ENCODE measurements at regions not wholly inside any gene's neighbourhood (a gene's known extent, or its start where the extent isn't known, plus 50 kb on each side); places are given as distances from the start of the nearest gene placed in this dataset.

DNA sequence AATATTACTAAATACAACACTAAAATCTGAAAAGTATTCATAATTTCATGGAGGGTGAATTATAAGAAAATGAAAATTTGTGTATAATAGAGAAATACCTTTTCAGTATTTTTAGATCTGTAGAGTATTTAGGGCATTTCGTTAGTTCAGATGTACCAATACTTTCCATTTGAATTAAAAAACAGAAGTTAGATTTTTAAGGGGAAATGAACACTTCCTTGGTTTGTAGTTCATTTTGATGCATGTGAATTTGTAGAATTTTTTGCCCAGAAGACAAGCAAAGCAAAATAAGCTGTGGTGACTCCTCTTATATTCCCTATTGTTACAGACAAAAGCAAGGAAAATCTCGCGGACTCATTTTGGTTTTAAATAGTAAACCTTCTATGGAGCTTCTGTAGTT lies 209.0 kb upstream of the RPS23 start:
- 88% methylated on average over 3 of the region's 3 CpGs for WGBS
- no peak overlapping the region for H3K4me3 ChIP-seq (ENCODE audit: low read depth in 1 of 3, low read length in 3 of 3)
- no peaks in the 10 kb centered on the region for H3K27me3 ChIP-seq (ENCODE audit: control insufficient read depth in 4 of 4, insufficient read depth in 4 of 4, low read length in 3 of 4)

More for the DNA sequence above, 209.0 kb upstream of the RPS23 start:
- no peaks in the 10 kb centered on the region for H3K4me1 ChIP-seq (ENCODE audit: control insufficient read depth in 4 of 4, insufficient read depth in 4 of 4, low read length in 3 of 4)
- no peak overlapping the region for H3K9ac ChIP-seq (ENCODE audit: low read depth in 1 of 2, low read length in 2 of 2)
- H3K27ac ChIP-seq (ENCODE audit: low read depth in 1 of 2, low read length in 2 of 2) = no peak overlapping the region
- TF ChIP-seq NR2F2 (IDR thresholded peaks at IDR 0.05) (no peak), CTCF (IDR thresholded peaks at IDR 0.05; ENCODE audit: low read depth, low read length, missing input control) (no peak), TAF1 (conservative IDR thresholded peaks at IDR 0.05) (no peak), HNF4G (IDR thresholded peaks at IDR 0.05) (no peak), FOXA2 (IDR thresholded peaks at IDR 0.05) (no peak), SP1 (IDR thresholded peaks at IDR 0.05) (no peak), GABPA (IDR thresholded peaks at IDR 0.05 in 1 of 2, conservative IDR thresholded peaks at IDR 0.05 in 1 of 2) (no peak), JUND (IDR thresholded peaks at IDR 0.05) (no peak), RAD21 (IDR thresholded peaks at IDR 0.05) (no peak), MAX (IDR thresholded peaks at IDR 0.05) (no peak), EGR1 (IDR thresholded peaks at IDR 0.05; ENCODE audit: low read depth in 2 of 2) (no peak), HNF4A (conservative IDR thresholded peaks at IDR 0.05) (no peak), FOXA1 (IDR thresholded peaks at IDR 0.05) (no peak), RXRA (IDR thresholded peaks at IDR 0.05) (no peak), ZBTB33 (IDR thresholded peaks at IDR 0.05) (no peak), YY1 (IDR thresholded peaks at IDR 0.05) (no peak)
- TF ChIP-seq, protein P1, sequence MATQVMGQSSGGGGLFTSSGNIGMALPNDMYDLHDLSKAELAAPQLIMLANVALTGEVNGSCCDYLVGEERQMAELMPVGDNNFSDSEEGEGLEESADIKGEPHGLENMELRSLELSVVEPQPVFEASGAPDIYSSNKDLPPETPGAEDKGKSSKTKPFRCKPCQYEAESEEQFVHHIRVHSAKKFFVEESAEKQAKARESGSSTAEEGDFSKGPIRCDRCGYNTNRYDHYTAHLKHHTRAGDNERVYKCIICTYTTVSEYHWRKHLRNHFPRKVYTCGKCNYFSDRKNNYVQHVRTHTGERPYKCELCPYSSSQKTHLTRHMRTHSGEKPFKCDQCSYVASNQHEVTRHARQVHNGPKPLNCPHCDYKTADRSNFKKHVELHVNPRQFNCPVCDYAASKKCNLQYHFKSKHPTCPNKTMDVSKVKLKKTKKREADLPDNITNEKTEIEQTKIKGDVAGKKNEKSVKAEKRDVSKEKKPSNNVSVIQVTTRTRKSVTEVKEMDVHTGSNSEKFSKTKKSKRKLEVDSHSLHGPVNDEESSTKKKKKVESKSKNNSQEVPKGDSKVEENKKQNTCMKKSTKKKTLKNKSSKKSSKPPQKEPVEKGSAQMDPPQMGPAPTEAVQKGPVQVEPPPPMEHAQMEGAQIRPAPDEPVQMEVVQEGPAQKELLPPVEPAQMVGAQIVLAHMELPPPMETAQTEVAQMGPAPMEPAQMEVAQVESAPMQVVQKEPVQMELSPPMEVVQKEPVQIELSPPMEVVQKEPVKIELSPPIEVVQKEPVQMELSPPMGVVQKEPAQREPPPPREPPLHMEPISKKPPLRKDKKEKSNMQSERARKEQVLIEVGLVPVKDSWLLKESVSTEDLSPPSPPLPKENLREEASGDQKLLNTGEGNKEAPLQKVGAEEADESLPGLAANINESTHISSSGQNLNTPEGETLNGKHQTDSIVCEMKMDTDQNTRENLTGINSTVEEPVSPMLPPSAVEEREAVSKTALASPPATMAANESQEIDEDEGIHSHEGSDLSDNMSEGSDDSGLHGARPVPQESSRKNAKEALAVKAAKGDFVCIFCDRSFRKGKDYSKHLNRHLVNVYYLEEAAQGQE (IDR thresholded peaks at IDR 0.05) = no peak
- TF ChIP-seq, protein P2, sequence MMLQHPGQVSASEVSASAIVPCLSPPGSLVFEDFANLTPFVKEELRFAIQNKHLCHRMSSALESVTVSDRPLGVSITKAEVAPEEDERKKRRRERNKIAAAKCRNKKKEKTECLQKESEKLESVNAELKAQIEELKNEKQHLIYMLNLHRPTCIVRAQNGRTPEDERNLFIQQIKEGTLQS (IDR thresholded peaks at IDR 0.05) = no peak
- H3K36me3 ChIP-seq (ENCODE audit: control insufficient read depth in 4 of 4, insufficient read depth in 3 of 4, low read depth in 1 of 4, low read length in 3 of 4) = no peaks in the 10 kb centered on the region
- DNase-seq (ENCODE audit: low spot score) = no peak
- no peaks in the 10 kb centered on the region for H3K9me3 ChIP-seq (ENCODE audit: control insufficient read depth in 4 of 4, low read length in 3 of 4)
